Naive thymus-derived CD4-positive, alpha-beta T cell (primary cell): ENCODE measurements at regions not wholly inside any gene's neighbourhood (a gene's known extent, or its start where the extent isn't known, plus 50 kb on each side); places are given as distances from the start of the nearest gene placed in this dataset.

Experiments used
- ATAC-seq: fragments of 150-1000 bp; cut with Tn5 transposase; 2 replicates; pipeline ENCODE4 v1.10.0; 2021; ENCODE audit warnings: mild to moderate bottlenecking, moderate library complexity
- CTCF ChIA-PET: fragments of 350-600 bp; sonication (Branson Sonifier 250); formaldehyde crosslinking; loops from one replicate; lab custom pipeline; 2021; ENCODE audit warnings: antibody characterized with exemption; lab: Charles Lee
- POLR2A ChIA-PET: fragments of 350-600 bp; sonication (Branson Sonifier 250); formaldehyde crosslinking; loops from one replicate; lab custom pipeline; 2021; ENCODE audit warnings: antibody characterized with exemption, inconsistent platforms; lab: Charles Lee
- DNase-seq, 9 donors: peaks; one replicate each; pipeline versions ENCODE4 v3.0.0 to v3.0.0-alpha.2; 2020 to 2022; ENCODE audit warnings: mixed read lengths in 1 of 9
- H3K27ac ChIP-seq: one replicate; pipeline ENCODE4 v1.7.0; 2013; ENCODE audit warnings: mild to moderate bottlenecking, low read depth, low read length, moderate library complexity
- H3K27me3 ChIP-seq, 2 donors: one replicate each; pipeline ENCODE4 v1.7.0; 2013; ENCODE audit warnings: low read length in 2 of 2, mild to moderate bottlenecking in 2 of 2, moderate library complexity in 2 of 2; ENCODE audit not compliant: control insufficient read depth in 2 of 2, insufficient read depth in 2 of 2
- H3K36me3 ChIP-seq, 3 experiments: 1 replicate in 2 of 3; 2 replicates in 1 of 3; pipeline ENCODE4 v1.7.0; 2013; ENCODE audit warnings: low read length in 3 of 3, mild to moderate bottlenecking in 3 of 3, moderate library complexity in 1 of 3; ENCODE audit not compliant: insufficient read depth in 3 of 3, control insufficient read depth in 2 of 3
- H3K4me1 ChIP-seq, 2 donors: one replicate each; pipeline ENCODE4 v1.7.0; 2013; ENCODE audit warnings: low read length in 2 of 2, mild to moderate bottlenecking in 2 of 2, moderate library complexity in 1 of 2; ENCODE audit not compliant: control insufficient read depth in 2 of 2, insufficient read depth in 2 of 2
- H3K4me3 ChIP-seq: 2 replicates; pipeline ENCODE4 v1.7.0; 2013; ENCODE audit warnings: mild to moderate bottlenecking, low read length
- H3K9me3 ChIP-seq, 3 experiments: 1 replicate in 2 of 3; 2 replicates in 1 of 3; pipeline ENCODE4 v1.7.0; 2013; ENCODE audit warnings: low read length in 3 of 3; ENCODE audit not compliant: control insufficient read depth in 2 of 3
- H3K27ac Mint-ChIP-seq, 9 donors: one replicate each; pipeline ENCODE4 v1.8.0; 2020 to 2022; ENCODE audit warnings: mixed read lengths in 9 of 9, mild to moderate bottlenecking in 8 of 9, moderate library complexity in 5 of 9, inconsistent platforms in 2 of 9
- H3K27me3 Mint-ChIP-seq, 5 donors: one replicate each; pipeline ENCODE4 v1.8.0; 2021 to 2022; ENCODE audit warnings: mixed read lengths in 5 of 5, mild to moderate bottlenecking in 1 of 5
- H3K36me3 Mint-ChIP-seq, 5 donors: one replicate each; pipeline ENCODE4 v1.8.0; 2020 to 2022; ENCODE audit warnings: mixed read lengths in 5 of 5, mild to moderate bottlenecking in 3 of 5, inconsistent platforms in 1 of 5
- H3K4me1 Mint-ChIP-seq, 7 donors: one replicate each; pipeline ENCODE4 v1.8.0; 2020 to 2022; ENCODE audit warnings: mixed read lengths in 7 of 7, mild to moderate bottlenecking in 3 of 7, inconsistent platforms in 1 of 7
- H3K4me3 Mint-ChIP-seq, 10 donors: one replicate each; pipeline ENCODE4 v1.8.0; 2020 to 2022; ENCODE audit warnings: mild to moderate bottlenecking in 10 of 10, mixed read lengths in 10 of 10, moderate library complexity in 6 of 10, inconsistent platforms in 2 of 10
- H3K9me3 Mint-ChIP-seq, 11 donors: one replicate each; pipeline ENCODE4 v1.8.0; 2020 to 2022; ENCODE audit warnings: mixed read lengths in 11 of 11, mild to moderate bottlenecking in 4 of 11, inconsistent platforms in 1 of 11, moderate library complexity in 1 of 11
- intact Hi-C, 2 donors: fragments of 100-400 bp; cut with micrococcal nuclease; formaldehyde crosslinking; loops; one replicate each; pipeline ENCODE4 v1.15.1; 2023

DNA sequence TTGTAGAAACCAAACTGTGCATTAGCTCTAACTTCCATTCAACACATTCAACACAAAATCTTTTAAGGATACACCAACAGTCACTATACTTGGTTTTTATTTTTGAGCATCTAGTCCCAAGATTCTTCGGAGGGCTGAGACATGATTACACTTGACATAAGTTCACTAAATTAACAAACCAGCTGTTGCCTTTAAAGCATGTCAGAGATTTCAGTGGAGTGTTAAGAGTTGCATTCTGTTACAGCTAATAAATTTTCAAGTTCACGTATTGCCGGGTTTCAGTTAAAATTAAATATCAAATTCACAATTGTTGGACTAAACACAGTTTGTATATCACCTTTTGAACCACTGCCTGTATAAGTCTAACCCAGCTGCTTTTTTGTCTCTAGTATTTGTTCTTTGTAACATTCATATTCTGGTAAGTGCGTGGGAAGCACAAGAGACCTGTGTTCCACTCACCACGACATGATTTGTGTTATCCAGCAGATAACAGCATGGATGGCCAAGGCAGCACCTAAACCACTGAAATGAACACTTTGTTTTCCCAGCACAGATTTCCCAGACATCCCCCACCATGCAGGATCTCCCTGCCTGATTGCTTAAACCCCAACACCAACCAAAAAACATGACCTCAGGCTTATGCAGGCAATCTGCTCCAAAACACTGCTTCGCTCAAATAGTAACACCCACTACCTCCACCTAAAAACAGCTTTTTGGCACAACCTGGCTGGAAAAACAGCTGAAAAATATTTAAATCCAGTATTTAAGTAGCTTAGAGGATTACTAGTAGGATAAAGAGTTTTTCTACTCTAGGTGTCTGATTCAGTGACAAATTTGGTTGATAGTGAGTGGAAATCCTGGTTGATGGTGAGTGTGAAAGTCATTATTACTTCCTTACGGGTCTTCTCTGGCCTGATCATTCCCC is 286.5 kb upstream of the NT5E start:
- CTCF ChIA-PET, result no interaction called here
- POLR2A ChIA-PET, result no interaction called here
- no peaks in the 10 kb centered on the region for H3K36me3 Mint-ChIP-seq
- no peak overlapping the region for H3K27ac ChIP-seq
- H3K9me3 Mint-ChIP-seq, result peaks cover 0 to 10% (median 4%) of the 10 kb centered on the region in 11 donors
- no peak overlapping the region for H3K4me3 ChIP-seq
- intact Hi-C loops, result no loop called here
- H3K27me3 Mint-ChIP-seq, result no peaks in the 10 kb centered on the region
- no peak overlapping the region for H3K27ac Mint-ChIP-seq
- ATAC-seq (no peak), DNase-seq (no peak)
- no peaks in the 10 kb centered on the region for H3K4me1 ChIP-seq
- no peaks in the 10 kb centered on the region for H3K27me3 ChIP-seq
- no peaks in the 10 kb centered on the region for H3K36me3 ChIP-seq
- no peaks in the 10 kb centered on the region for H3K9me3 ChIP-seq
- no peak overlapping the region for H3K4me3 Mint-ChIP-seq
- no peaks in the 10 kb centered on the region for H3K4me1 Mint-ChIP-seq

DNA sequence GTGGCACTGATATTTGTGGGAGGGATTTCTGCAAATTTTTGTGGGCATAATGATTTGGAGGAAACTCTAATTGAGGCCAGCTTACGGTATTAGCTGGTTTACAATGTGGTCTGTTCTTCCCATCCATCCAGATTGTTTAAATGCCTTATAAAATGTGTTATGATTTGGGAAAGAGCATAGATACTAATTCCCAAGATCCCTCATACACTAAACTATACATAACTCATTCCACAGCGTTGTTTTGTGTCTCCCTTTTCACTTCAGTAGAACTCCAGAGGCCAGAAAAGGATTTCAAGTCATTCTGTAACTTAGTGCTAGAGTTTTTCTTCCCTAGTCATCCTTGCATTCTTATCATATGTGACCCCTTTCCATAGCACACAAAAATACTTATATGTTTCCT is 292.6 kb upstream of the NT5E start:
- Histone ChIP-seq H3K36me3 (no peaks in the 10 kb centered on the region), H3K27ac (no peak overlapping the region), H3K9me3 (no peaks in the 10 kb centered on the region), H3K27me3 (no peaks in the 10 kb centered on the region), H3K4me3 (no peak overlapping the region), H3K4me1 (no peaks in the 10 kb centered on the region)
- Mint-ChIP-seq H3K36me3 (no peaks in the 10 kb centered on the region), H3K27me3 (no peaks in the 10 kb centered on the region), H3K9me3 (peaks cover 0 to 8% (median 4%) of the 10 kb centered on the region in 11 donors), H3K27ac (no peak overlapping the region), H3K4me1 (no peaks in the 10 kb centered on the region), H3K4me3 (no peak overlapping the region)
- ATAC-seq (no peak), DNase-seq (no peak)
- intact Hi-C loops, result no loop called here
- POLR2A ChIA-PET, result no interaction called here
- CTCF ChIA-PET, result no interaction called here

DNA sequence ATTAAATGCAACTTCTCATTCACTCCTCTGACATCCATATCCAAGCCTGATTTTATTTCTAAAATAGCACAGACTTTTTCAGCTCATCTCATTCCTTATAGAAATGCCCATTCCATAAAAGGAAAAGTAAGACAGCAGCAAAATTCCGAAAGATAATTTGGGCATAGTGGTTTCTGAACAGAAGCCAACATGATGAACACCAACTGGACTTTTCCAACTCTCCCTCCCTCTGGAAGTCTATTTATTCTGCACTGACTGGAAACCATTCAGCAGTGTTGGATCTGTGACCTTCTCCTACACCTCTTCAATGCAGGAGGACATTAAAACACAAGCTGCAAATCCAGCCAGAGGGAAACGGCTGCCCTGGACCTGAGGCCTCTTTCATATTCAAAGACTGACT is 306.2 kb upstream of the NT5E start:
- intact Hi-C loops, result no loop called here
- no peaks in the 10 kb centered on the region for H3K27me3 ChIP-seq
- CTCF ChIA-PET, result no interaction called here

DNA sequence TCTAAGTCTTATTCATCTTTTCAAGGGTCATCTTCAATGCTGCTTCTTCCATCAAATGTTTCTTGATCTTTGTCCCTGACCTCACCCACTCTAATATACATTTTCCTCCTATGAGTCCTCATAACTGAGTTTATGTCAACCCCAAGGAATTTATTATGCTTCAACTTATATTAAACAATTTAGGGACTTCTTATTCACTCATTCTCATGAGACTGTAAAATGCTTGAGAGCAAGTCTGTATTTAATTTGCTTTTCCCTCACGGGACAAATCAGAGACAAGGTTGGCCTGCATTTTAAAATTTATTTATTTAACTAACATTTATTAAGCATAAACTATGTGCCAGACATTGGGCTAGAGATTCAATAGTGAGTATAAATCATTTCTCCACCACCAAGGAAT is 312.0 kb upstream of the NT5E start:
- POLR2A ChIA-PET, result no interaction called here

More for the DNA sequence above, 306.2 kb upstream of the NT5E start:
- Mint-ChIP-seq H3K9me3 (peaks cover 4 to 29% (median 10%) of the 10 kb centered on the region in 11 donors), H3K36me3 (no peaks in the 10 kb centered on the region), H3K27ac (no peak overlapping the region), H3K4me3 (no peak overlapping the region), H3K4me1 (no peaks in the 10 kb centered on the region), H3K27me3 (peaks cover 0 to 5% (median 0%) of the 10 kb centered on the region in 5 donors)
- H3K27ac ChIP-seq, result no peak overlapping the region
- H3K36me3 ChIP-seq, result no peaks in the 10 kb centered on the region
- H3K4me1 ChIP-seq, result no peaks in the 10 kb centered on the region
- POLR2A ChIA-PET, result no interaction called here
- ATAC-seq, result no peak
- no peak for DNase-seq
- H3K4me3 ChIP-seq, result no peak overlapping the region
- no peaks in the 10 kb centered on the region for H3K9me3 ChIP-seq

DNA sequence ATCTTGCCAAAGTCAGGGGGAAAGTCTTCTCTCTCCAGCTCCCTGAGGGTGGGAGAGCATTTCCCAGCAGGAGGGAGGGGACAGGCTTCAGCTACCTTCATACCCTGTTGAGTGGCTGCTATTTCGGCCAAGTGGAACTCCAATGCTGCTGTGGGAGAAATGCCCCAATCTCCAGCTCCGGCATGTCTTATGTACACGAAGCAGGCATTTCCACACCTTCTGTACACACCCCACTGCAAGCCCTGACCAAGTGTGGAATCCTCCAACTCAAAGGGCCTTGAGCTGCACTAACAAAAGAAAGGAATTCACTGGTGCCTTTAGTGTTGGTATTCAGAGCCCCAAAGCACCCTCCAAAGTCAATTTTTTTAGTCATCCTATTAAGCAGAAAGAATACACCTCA is 313.6 kb upstream of the NT5E start:
- Mint-ChIP-seq H3K9me3 (peaks cover 0 to 13% (median 1%) of the 10 kb centered on the region in 11 donors), H3K4me1 (no peaks in the 10 kb centered on the region), H3K36me3 (no peaks in the 10 kb centered on the region), H3K27ac (no peak overlapping the region), H3K27me3 (peaks cover 0 to 5% (median 0%) of the 10 kb centered on the region in 5 donors), H3K4me3 (no peak overlapping the region)
- no peaks in the 10 kb centered on the region for H3K4me1 ChIP-seq
- no peak overlapping the region for H3K4me3 ChIP-seq
- POLR2A ChIA-PET, result no interaction called here
- ATAC-seq, result no peak
- no peaks in the 10 kb centered on the region for H3K36me3 ChIP-seq
- no peak for DNase-seq
- no peak overlapping the region for H3K27ac ChIP-seq
- CTCF ChIA-PET, result no interaction called here
- intact Hi-C loops, result no loop called here
- H3K27me3 ChIP-seq, result no peaks in the 10 kb centered on the region
- no peaks in the 10 kb centered on the region for H3K9me3 ChIP-seq

More for the DNA sequence above, 312.0 kb upstream of the NT5E start:
- DNase-seq, result no peak
- H3K4me1 ChIP-seq, result no peaks in the 10 kb centered on the region
- intact Hi-C loops, result no loop called here
- no peaks in the 10 kb centered on the region for H3K36me3 ChIP-seq
- Mint-ChIP-seq H3K4me3 (no peak overlapping the region), H3K36me3 (no peaks in the 10 kb centered on the region), H3K27me3 (peaks cover 0 to 5% (median 0%) of the 10 kb centered on the region in 5 donors), H3K27ac (no peak overlapping the region), H3K4me1 (no peaks in the 10 kb centered on the region), H3K9me3 (peaks cover 0 to 13% (median 0%) of the 10 kb centered on the region in 11 donors)
- H3K4me3 ChIP-seq, result no peak overlapping the region
- no peaks in the 10 kb centered on the region for H3K27me3 ChIP-seq
- H3K27ac ChIP-seq, result no peak overlapping the region
- no peak for ATAC-seq
- CTCF ChIA-PET, result no interaction called here
- H3K9me3 ChIP-seq, result no peaks in the 10 kb centered on the region

DNA sequence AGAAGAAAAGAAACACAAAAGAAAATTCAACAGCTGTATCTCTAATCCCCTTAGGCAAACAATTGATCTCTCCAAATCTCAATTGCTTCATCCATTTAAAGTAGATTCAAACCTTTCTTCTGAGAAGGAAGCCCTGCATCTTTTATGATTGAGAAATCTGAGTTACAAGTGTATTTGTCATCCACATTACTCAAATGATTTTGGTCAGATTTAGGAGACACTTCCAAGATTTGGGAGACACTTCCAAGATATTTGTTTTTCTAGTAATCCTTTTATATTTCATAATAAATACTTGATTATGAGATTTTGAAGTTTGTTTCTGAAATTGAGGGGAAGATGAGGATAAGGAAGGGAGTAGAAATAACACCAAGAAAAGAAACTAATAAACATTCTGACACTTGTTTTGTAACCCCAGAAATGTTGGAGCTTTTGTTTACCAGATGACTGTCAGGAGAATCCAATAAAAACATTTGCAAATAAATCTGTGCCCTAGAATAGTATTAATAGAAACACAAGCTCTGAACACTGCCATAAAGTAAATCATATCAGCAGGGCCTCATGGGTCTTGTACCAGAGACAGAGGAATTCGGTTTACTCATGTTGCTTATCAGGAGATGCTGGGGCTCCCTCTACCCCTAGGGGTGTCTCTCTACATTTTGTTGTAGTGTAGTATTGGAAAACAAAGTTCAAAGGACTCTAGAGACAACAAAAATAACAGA is 314.3 kb upstream of the NT5E start:
- Mint-ChIP-seq H3K36me3 (no peaks in the 10 kb centered on the region), H3K4me1 (no peaks in the 10 kb centered on the region), H3K27ac (no peak overlapping the region), H3K27me3 (peaks cover 0 to 5% (median 0%) of the 10 kb centered on the region in 5 donors), H3K9me3 (peaks cover 0 to 13% (median 1%) of the 10 kb centered on the region in 11 donors), H3K4me3 (no peak overlapping the region)
- Histone ChIP-seq H3K36me3 (no peaks in the 10 kb centered on the region), H3K27ac (no peak overlapping the region), H3K27me3 (no peaks in the 10 kb centered on the region), H3K9me3 (no peaks in the 10 kb centered on the region), H3K4me3 (no peak overlapping the region), H3K4me1 (no peaks in the 10 kb centered on the region)
- CTCF ChIA-PET, result no interaction called here
- POLR2A ChIA-PET, result no interaction called here
- ATAC-seq, result no peak
- no peak for DNase-seq
- intact Hi-C loops, result no loop called here
